HepG2 (cell line): ENCODE measurements at regions not wholly inside any gene's neighbourhood (a gene's known extent, or its start where the extent isn't known, plus 50 kb on each side); places are given as distances from the start of the nearest gene placed in this dataset.

Experiments
- ATAC-seq: fragments of 200-7000 bp; cut with Tn5 transposase; 3 replicates; pipeline ENCODE4 v1.9.1; 2020; ENCODE audit warnings: mild to moderate bottlenecking, moderate library complexity
- BruUV-seq: library from RNA; stranded (reverse); fragments of 400-500 nt; replicated peaks from 2 replicates; lab custom pipeline; 2021; lab: Mats Ljungman, UMichigan
- CTCF ChIA-PET: fragments of 300-600 bp; formaldehyde crosslinking; extraction: SDS; loops from one replicate; lab custom pipeline; 2021; ENCODE audit warnings: low total read pairs, inconsistent platforms, low intra/inter-chr PET ratio; lab: Yijun Ruan, JAX
- POLR2A ChIA-PET: fragments of 350-600 bp; sonication (Branson Sonifier 250); formaldehyde crosslinking; loops from one replicate; lab custom pipeline; 2020; ENCODE audit warnings: antibody characterized with exemption, inconsistent platforms; lab: Yijun Ruan, JAX
- DNase-seq: peaks from one replicate; pipeline ENCODE4 v3.0.0-alpha.2; 2015; ENCODE audit warnings: low spot score
- FAIRE-seq: peaks from 3 replicates; lab custom pipeline; 2011; peaks lifted over from hg19 to GRCh38; lab: Jason Lieb, UNC
- H2AFZ ChIP-seq: one replicate; pipeline ENCODE4 v1.6.1; 2011; ENCODE audit warnings: low read length, inconsistent platforms
- H3K27ac ChIP-seq: fragments of 300-600 bp; 3 replicates; pipeline ENCODE4 v1.8.0; 2011; ENCODE audit warnings: mixed run types, mild to moderate bottlenecking, mixed read lengths, low read length, inconsistent platforms; ENCODE audit not compliant: insufficient read depth; ENCODE audit errors: extremely low read length
- H3K27me3 ChIP-seq, 2 experiments: fragments of 200-600 bp in 1 of 2; 2 replicates in 1 of 2; 3 replicates in 1 of 2; pipeline versions ENCODE4 v1.6.0 to v1.8.0; 2011; ENCODE audit warnings: low read length in 2 of 2, mild to moderate bottlenecking in 2 of 2, moderate library complexity in 2 of 2, inconsistent platforms in 1 of 2; ENCODE audit not compliant: insufficient read depth in 2 of 2, control insufficient read depth in 1 of 2
- H3K36me3 ChIP-seq, 2 experiments: fragments of 200-600 bp in 1 of 2; replicated peaks in 1 of 2; 2 replicates in 1 of 2; 3 replicates in 1 of 2; pipeline versions ENCODE4 v1.5.1 to v1.8.0; 2011; ENCODE audit warnings: low read length in 2 of 2, inconsistent platforms in 1 of 2; ENCODE audit not compliant: insufficient read depth in 2 of 2, control insufficient read depth in 1 of 2
- H3K4me1 ChIP-seq: 2 replicates; pipeline ENCODE4 v1.5.1; 2012; ENCODE audit warnings: low read length, inconsistent platforms; ENCODE audit not compliant: insufficient read depth
- H3K4me2 ChIP-seq: 2 replicates; pipeline ENCODE4 v1.6.0; 2011; ENCODE audit warnings: low read depth, low read length, inconsistent platforms
- H3K4me3 ChIP-seq, 3 experiments: fragments of 200-600 bp in 1 of 3; sonication (generic), shearing (Covaris generic) in 1 of 3; replicated peaks in 1 of 3; 2 replicates each; pipeline ENCODE4 v1.5.1; 2011 to 2016; ENCODE audit warnings: low read length in 3 of 3, inconsistent platforms in 2 of 3, low read depth in 2 of 3, mild to moderate bottlenecking in 2 of 3, control low read depth in 1 of 3, mixed read lengths in 1 of 3; ENCODE audit not compliant: insufficient read depth in 1 of 3
- H3K79me2 ChIP-seq: one replicate; pipeline ENCODE4 v1.6.1; 2011; ENCODE audit warnings: low read length, inconsistent platforms; ENCODE audit not compliant: insufficient read depth
- H3K9ac ChIP-seq: 2 replicates; pipeline ENCODE4 v1.6.0; 2011; ENCODE audit warnings: mild to moderate bottlenecking, low read depth, low read length, inconsistent platforms; ENCODE audit not compliant: insufficient read depth
- H3K9me3 ChIP-seq: 2 replicates; pipeline ENCODE4 v1.5.1; 2012; ENCODE audit warnings: mild to moderate bottlenecking, low read length
- H4K20me1 ChIP-seq: 2 replicates; pipeline ENCODE4 v1.6.0; 2011; ENCODE audit warnings: inconsistent platforms, mild to moderate bottlenecking, low read length, moderate library complexity; ENCODE audit not compliant: insufficient read depth
- HHEX ChIP-seq: IDR thresholded peaks from 2 replicates; pipeline ENCODE4 v1.6.1; 2016; ENCODE audit warnings: control low read depth
- HOXA7 ChIP-seq: sonication (generic); formaldehyde crosslinking; IDR thresholded peaks from 2 replicates; pipeline ENCODE4 v1.8.1; 2022; ENCODE audit warnings: mild to moderate bottlenecking, missing genetic modification reagents, moderate library complexity
- NBN ChIP-seq: fragments of 450-650 bp; conservative IDR thresholded peaks from 2 replicates; pipeline ENCODE4 v1.6.1; 2017
- RARA ChIP-seq: IDR thresholded peaks from 2 replicates; pipeline ENCODE4 v1.6.1; 2016; ENCODE audit warnings: missing genetic modification reagents, missing compliant biosample characterization
- ZMAT3 ChIP-seq: sonication (generic); formaldehyde crosslinking; conservative IDR thresholded peaks from 2 replicates; pipeline ENCODE4 v1.7.0; 2021; ENCODE audit warnings: missing genetic modification reagents
- ZNF142 ChIP-seq: sonication (generic); formaldehyde crosslinking; IDR thresholded peaks from 2 replicates; pipeline ENCODE4 v1.4.0; 2020; ENCODE audit warnings: missing genetic modification reagents
- ZNF235 ChIP-seq: sonication (generic); formaldehyde crosslinking; IDR thresholded peaks from 2 replicates; pipeline ENCODE4 v1.8.1; 2023; ENCODE audit warnings: mild to moderate bottlenecking, missing genetic modification reagents, borderline replicate concordance
- ZNF530 ChIP-seq: sonication (generic); formaldehyde crosslinking; IDR thresholded peaks from 2 replicates; pipeline ENCODE4 v1.5.0; 2020; ENCODE audit warnings: low read depth, mild to moderate bottlenecking, missing genetic modification reagents
- ZNF547 ChIP-seq: sonication (generic); formaldehyde crosslinking; IDR thresholded peaks from 2 replicates; pipeline ENCODE4 v1.5.1; 2020; ENCODE audit warnings: mild to moderate bottlenecking, missing genetic modification reagents
- ZNF619 ChIP-seq: sonication (generic); formaldehyde crosslinking; IDR thresholded peaks from 2 replicates; pipeline ENCODE4 v1.4.0; 2020; ENCODE audit warnings: mild to moderate bottlenecking, missing genetic modification reagents
- ZNF629 ChIP-seq: sonication (generic); formaldehyde crosslinking; conservative IDR thresholded peaks from 2 replicates; pipeline ENCODE4 v1.5.0; 2020; ENCODE audit warnings: missing genetic modification reagents
- ZNF780A ChIP-seq: sonication (generic); formaldehyde crosslinking; IDR thresholded peaks from 2 replicates; pipeline ENCODE4 v1.8.0; 2022; ENCODE audit warnings: mild to moderate bottlenecking, missing genetic modification reagents, moderate library complexity
- WGBS: methylation state at CpG from one replicate; pipeline ENCODE4 v1.1.6; 2017; ENCODE audit warnings: low lambda C conversion rate; 5-methylcytosine and 5-hydroxymethylcytosine counted together
- in situ Hi-C: cut with HindIII; loops from 2 replicates; pipeline ENCODE4 v1.10.0; 2017; ENCODE audit warnings: low pct_unique_long_range_greater_than_20kb; ENCODE audit not compliant: extremely low pct_ligation_motif_present
- intact Hi-C: fragments of 100-400 bp; cut with micrococcal nuclease; formaldehyde crosslinking; loops from one replicate; pipeline ENCODE4 v1.10.0; 2022; ENCODE audit not compliant: unreplicated experiment
- TF ChIP-seq, protein P1 (sequence below): sonication (generic); formaldehyde crosslinking; IDR thresholded peaks from 2 replicates; pipeline ENCODE4 v1.9.0; 2021; ENCODE audit warnings: missing genetic modification reagents, mild to moderate bottlenecking, borderline replicate concordance

- TF ChIP-seq, protein P1, sequence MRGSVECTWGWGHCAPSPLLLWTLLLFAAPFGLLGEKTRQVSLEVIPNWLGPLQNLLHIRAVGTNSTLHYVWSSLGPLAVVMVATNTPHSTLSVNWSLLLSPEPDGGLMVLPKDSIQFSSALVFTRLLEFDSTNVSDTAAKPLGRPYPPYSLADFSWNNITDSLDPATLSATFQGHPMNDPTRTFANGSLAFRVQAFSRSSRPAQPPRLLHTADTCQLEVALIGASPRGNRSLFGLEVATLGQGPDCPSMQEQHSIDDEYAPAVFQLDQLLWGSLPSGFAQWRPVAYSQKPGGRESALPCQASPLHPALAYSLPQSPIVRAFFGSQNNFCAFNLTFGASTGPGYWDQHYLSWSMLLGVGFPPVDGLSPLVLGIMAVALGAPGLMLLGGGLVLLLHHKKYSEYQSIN (CRISPR knock-in tag): no peak
- TF ChIP-seq HOXA7 (CRISPR knock-in tag) (no peak), ZNF629 (CRISPR knock-in tag) (no peak), ZNF780A (no peak), ZNF619 (CRISPR knock-in tag) (no peak), ZNF235 (CRISPR knock-in tag) (no peak), NBN (no peak)
These were observed 160.4 kb downstream of the TBX5 start (continued) for GRCh38 chr12:114245555-114245954.

- intact Hi-C loops: no loop called here
- no peaks in the 10 kb centered on the region for H3K9me3 ChIP-seq
- H4K20me1 ChIP-seq: no peaks in the 10 kb centered on the region
- no peaks in the 10 kb centered on the region for H3K27me3 ChIP-seq
- no peaks in the 10 kb centered on the region for H3K4me1 ChIP-seq
- H3K27ac ChIP-seq: no peak overlapping the region
- H3K4me3 ChIP-seq: no peak overlapping the region
- no peak overlapping the region for H2AFZ ChIP-seq
- ChIA-PET CTCF (no interaction called here), POLR2A (no interaction called here)
- no TSS peak for BruUV-seq
- no peak for TF ChIP-seq ZNF142 (CRISPR knock-in tag)
- no peak for TF ChIP-seq HHEX (CRISPR knock-in tag)
- TF ChIP-seq RARA (CRISPR knock-in tag): no peak
- no peak for TF ChIP-seq ZNF547 (CRISPR knock-in tag)
- no peak for TF ChIP-seq ZNF530
- TF ChIP-seq ZNF235 (CRISPR knock-in tag): no peak
- no peak for TF ChIP-seq ZMAT3
- H3K4me2 ChIP-seq: no peak overlapping the region
- H3K36me3 ChIP-seq: no peaks in the 10 kb centered on the region
- in situ Hi-C loops: no loop called here
- no peak overlapping the region for H3K9ac ChIP-seq
- ATAC-seq (no peak), DNase-seq (no peak), FAIRE-seq (no peak)
- WGBS: 60% methylated on average over 1 of the region's 4 CpGs
- H3K79me2 ChIP-seq: no peaks in the 10 kb centered on the region
These were observed 163.9 kb downstream of the TBX5 start for GRCh38 chr12:114241973-114242434.
